Panc1 (cell line): ENCODE measurements at regions not wholly inside any gene's neighbourhood (a gene's known extent, or its start where the extent isn't known, plus 50 kb on each side); places are given as distances from the start of the nearest gene placed in this dataset.

Experiments used
- ATAC-seq: fragments of 200-7000 bp; cut with Tn5 transposase; 2 replicates; pipeline ENCODE4 v1.9.1; 2020; ENCODE audit warnings: mild to moderate bottlenecking, moderate library complexity
- BruUV-seq: library from RNA; stranded (reverse); fragments of 400-500 nt; replicated peaks from 2 replicates; lab custom pipeline; 2021; lab: Mats Ljungman, UMichigan
- CTCF ChIA-PET: fragments of 300-600 bp; sonication (Branson Sonifier 250); formaldehyde crosslinking; loops from one replicate; lab custom pipeline; 2022; ENCODE audit warnings: antibody characterized with exemption; lab: Charles Lee
- POLR2A ChIA-PET: fragments of 300-600 bp; sonication (Branson Sonifier 250); formaldehyde crosslinking; loops from one replicate; lab custom pipeline; 2022; ENCODE audit warnings: antibody characterized with exemption; lab: Charles Lee
- DNase-seq: peaks from one replicate; pipeline ENCODE4 v3.0.0-alpha.2; 2010; ENCODE audit warnings: low read depth, low spot score
- H3K27ac ChIP-seq: 2 replicates; pipeline ENCODE4 v1.5.1; 2011; ENCODE audit warnings: mild to moderate bottlenecking, low read length, inconsistent platforms
- H3K27me3 ChIP-seq: fragments of 200-500 bp; sonication (Bioruptor generic); 2 replicates; pipeline ENCODE4 v1.6.0; 2014; ENCODE audit warnings: low read length, inconsistent platforms; ENCODE audit not compliant: control insufficient read depth, insufficient read depth
- H3K36me3 ChIP-seq: fragments of 200-500 bp; sonication (Bioruptor generic); 2 replicates; pipeline ENCODE4 v1.5.1; 2014; ENCODE audit warnings: inconsistent platforms, mild to moderate bottlenecking, low read length, moderate library complexity; ENCODE audit not compliant: control insufficient read depth, insufficient read depth
- H3K4me1 ChIP-seq: 2 replicates; pipeline ENCODE4 v1.5.1; 2011; ENCODE audit warnings: inconsistent platforms, mild to moderate bottlenecking, low read length, moderate library complexity; ENCODE audit not compliant: control insufficient read depth, insufficient read depth
- H3K4me3 ChIP-seq, 2 experiments: 2 replicates each; pipeline ENCODE4 v1.5.1; 2011 to 2012; ENCODE audit warnings: low read depth in 2 of 2, low read length in 2 of 2, mild to moderate bottlenecking in 2 of 2, inconsistent platforms in 1 of 2, moderate library complexity in 1 of 2
- H3K9me3 ChIP-seq: fragments of 200-500 bp; sonication (Bioruptor generic); 2 replicates; pipeline ENCODE4 v1.5.1; 2014; ENCODE audit warnings: low read depth, mild to moderate bottlenecking, inconsistent platforms, low read length, moderate library complexity; ENCODE audit not compliant: control insufficient read depth, insufficient read depth
- CTCF ChIP-seq: fragments of 450-650 bp; IDR thresholded peaks from 2 replicates; pipeline ENCODE4 v1.5.1; 2017; ENCODE audit warnings: mild to moderate bottlenecking
- POLR2AphosphoS5 ChIP-seq: IDR thresholded peaks from 2 replicates; pipeline ENCODE4 v1.6.1; 2012; ENCODE audit warnings: mild to moderate bottlenecking, low read depth, low read length, moderate library complexity
- REST ChIP-seq, 2 experiments: IDR thresholded peaks; 2 replicates each; pipeline ENCODE4 v1.6.1; 2011 to 2012; ENCODE audit warnings: low read depth in 2 of 2, control low read depth in 1 of 2, low read length in 1 of 2, mild to moderate bottlenecking in 1 of 2, moderate library complexity in 1 of 2; ENCODE audit not compliant: insufficient read depth in 1 of 2
- SIN3A ChIP-seq: IDR thresholded peaks from 2 replicates; pipeline ENCODE4 v1.6.1; 2012; ENCODE audit warnings: low read depth, mild to moderate bottlenecking, low read length, moderate library complexity, borderline replicate concordance; ENCODE audit not compliant: insufficient read depth
- TCF7L2 ChIP-seq: IDR thresholded peaks from 2 replicates; pipeline ENCODE4 v1.6.1; 2011; ENCODE audit warnings: mild to moderate bottlenecking, low read depth, low read length, inconsistent platforms
- in situ Hi-C: cut with HindIII; loops from 2 replicates; pipeline ENCODE4 v1.10.0; 2016; ENCODE audit warnings: low sequenced_read_pairs, low pct_unique_long_range_greater_than_20kb
- intact Hi-C: fragments of 100-400 bp; cut with micrococcal nuclease; formaldehyde crosslinking; loops from one replicate; pipeline ENCODE4 v1.10.0; 2022; ENCODE audit not compliant: unreplicated experiment

- Histone ChIP-seq H3K4me3 (no peak overlapping the region), H3K36me3 (no peaks in the 10 kb centered on the region), H3K27me3 (no peaks in the 10 kb centered on the region), H3K27ac (no peak overlapping the region), H3K4me1 (no peaks in the 10 kb centered on the region), H3K9me3 (no peaks in the 10 kb centered on the region)
- ATAC-seq (no peak), DNase-seq (no peak)
- intact Hi-C loops (no loop called here), in situ Hi-C loops (no loop called here)
- no TSS peak for BruUV-seq
- POLR2A ChIA-PET = no interaction called here
- CTCF ChIA-PET = no interaction called here
- no peak for TF ChIP-seq SIN3A
- no peak for TF ChIP-seq CTCF
- no peak for TF ChIP-seq REST (IDR thresholded peaks at IDR 0.05; ENCODE audit: insufficient read depth in 1 of 2, low read depth in 2 of 2, low read length in 1 of 2)
- TF ChIP-seq POLR2AphosphoS5 = no peak
- TF ChIP-seq TCF7L2 = no peak
Measured at GRCh38 chr14:59009967-59010366, 178.5 kb upstream of the DAAM1 start.

- TF ChIP-seq TCF7L2 (no peak), SIN3A (no peak), POLR2AphosphoS5 (no peak), REST (IDR thresholded peaks at IDR 0.05; ENCODE audit: insufficient read depth in 1 of 2, low read depth in 2 of 2, low read length in 1 of 2) (no peak), CTCF (no peak)
- H3K4me3 ChIP-seq = no peak overlapping the region
- H3K27me3 ChIP-seq = no peaks in the 10 kb centered on the region
- no peak for DNase-seq
- BruUV-seq = no TSS peak
- H3K9me3 ChIP-seq = no peaks in the 10 kb centered on the region
- H3K4me1 ChIP-seq = no peaks in the 10 kb centered on the region
- in situ Hi-C loops (no loop called here), intact Hi-C loops (no loop called here)
- no peak overlapping the region for H3K27ac ChIP-seq
- ChIA-PET CTCF (no interaction called here), POLR2A (no interaction called here)
- ATAC-seq = no peak
- no peaks in the 10 kb centered on the region for H3K36me3 ChIP-seq
Measured at GRCh38 chr14:59013672-59014298, 174.7 kb upstream of the DAAM1 start.
